ENCODE measurements at regions not wholly inside any gene's neighbourhood (a gene's known extent, or its start where the extent isn't known, plus 50 kb on each side); places are given as distances from the start of the nearest gene placed in this dataset.

DNA sequence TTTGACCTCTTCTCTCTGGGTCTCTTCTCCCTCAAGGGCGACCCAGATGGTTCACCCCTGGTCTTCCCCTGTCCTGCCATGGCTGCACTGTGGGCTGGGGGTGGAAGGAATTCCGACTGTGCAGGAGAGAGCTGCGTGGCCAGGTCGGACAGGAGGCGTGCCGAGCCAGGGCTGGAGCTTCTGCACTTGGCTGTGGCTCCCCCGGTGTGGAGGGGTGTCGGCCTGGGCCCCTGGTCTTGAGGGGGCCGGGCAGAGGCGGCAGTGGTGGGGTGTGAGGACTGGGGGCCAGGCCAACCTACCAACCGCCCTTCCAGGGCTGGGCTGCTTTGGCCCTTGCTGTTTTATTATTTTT, 74.9 kb upstream of the SHH start:
- TF ChIP-seq, protein P1, sequence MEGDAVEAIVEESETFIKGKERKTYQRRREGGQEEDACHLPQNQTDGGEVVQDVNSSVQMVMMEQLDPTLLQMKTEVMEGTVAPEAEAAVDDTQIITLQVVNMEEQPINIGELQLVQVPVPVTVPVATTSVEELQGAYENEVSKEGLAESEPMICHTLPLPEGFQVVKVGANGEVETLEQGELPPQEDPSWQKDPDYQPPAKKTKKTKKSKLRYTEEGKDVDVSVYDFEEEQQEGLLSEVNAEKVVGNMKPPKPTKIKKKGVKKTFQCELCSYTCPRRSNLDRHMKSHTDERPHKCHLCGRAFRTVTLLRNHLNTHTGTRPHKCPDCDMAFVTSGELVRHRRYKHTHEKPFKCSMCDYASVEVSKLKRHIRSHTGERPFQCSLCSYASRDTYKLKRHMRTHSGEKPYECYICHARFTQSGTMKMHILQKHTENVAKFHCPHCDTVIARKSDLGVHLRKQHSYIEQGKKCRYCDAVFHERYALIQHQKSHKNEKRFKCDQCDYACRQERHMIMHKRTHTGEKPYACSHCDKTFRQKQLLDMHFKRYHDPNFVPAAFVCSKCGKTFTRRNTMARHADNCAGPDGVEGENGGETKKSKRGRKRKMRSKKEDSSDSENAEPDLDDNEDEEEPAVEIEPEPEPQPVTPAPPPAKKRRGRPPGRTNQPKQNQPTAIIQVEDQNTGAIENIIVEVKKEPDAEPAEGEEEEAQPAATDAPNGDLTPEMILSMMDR (IDR thresholded peaks at IDR 0.05): no peak
- no peaks in the 10 kb centered on the region for H3K9me3 ChIP-seq
- no peaks in the 10 kb centered on the region for H3K36me3 ChIP-seq
- H3K27me3 ChIP-seq (ENCODE audit: low read depth): no peaks in the 10 kb centered on the region
- DNase-seq (no peak), ATAC-seq (no peak)
- H3K27ac ChIP-seq: no peak overlapping the region
- peaks cover 6% of the 10 kb centered on the region for H3K4me1 ChIP-seq
- intact Hi-C loops (cut with DNase I): no loop called here
- H3K4me3 ChIP-seq: no peak overlapping the region

DNA sequence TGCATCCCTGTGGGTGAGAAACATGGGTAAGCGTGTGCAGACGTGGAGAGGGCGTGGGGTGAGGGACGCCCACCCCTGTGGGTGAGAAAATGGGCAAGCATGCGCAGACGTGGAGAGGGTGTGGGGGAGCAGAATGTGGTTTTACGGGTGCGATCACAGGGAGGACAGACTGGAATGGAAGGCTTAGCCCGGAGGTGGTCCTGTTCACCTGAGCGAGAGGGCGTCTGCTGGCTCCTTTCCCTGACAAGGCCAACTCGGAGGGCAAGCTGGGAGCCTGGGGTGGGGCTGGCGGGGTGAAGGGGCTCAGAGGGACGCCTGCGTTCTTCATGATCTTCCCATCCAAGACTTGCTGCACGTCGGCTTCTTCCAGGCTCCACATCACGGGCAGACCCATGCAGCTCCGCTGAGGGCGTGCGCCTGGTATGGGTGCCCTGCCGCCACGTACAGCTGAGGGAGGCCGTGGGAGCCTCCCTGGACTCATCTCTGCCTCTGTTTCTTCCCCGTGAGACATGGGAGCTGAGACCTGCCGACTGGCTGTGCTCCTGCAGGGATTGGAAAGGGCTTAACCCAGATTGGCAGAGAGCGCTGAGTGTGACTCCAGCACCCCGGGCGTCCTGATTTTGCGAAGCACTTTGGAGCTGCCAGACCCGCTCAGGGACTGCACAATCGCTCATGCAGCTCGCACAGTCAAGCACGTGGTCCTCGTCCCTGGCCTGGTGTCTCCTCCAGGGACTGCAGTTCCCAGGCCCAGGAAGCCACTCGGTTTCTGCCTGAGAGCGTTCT, 74.3 kb upstream of the SHH start:
- ATAC-seq: no peak
- no peaks in the 10 kb centered on the region for H3K9me3 ChIP-seq
- peaks cover 6% of the 10 kb centered on the region for H3K4me1 ChIP-seq
- no peaks in the 10 kb centered on the region for H3K36me3 ChIP-seq
- DNase-seq: no peak
- H3K4me3 ChIP-seq: no peak overlapping the region
- intact Hi-C loops (cut with DNase I): no loop called here
- no peak overlapping the region for H3K27ac ChIP-seq
- TF ChIP-seq, protein P1 (IDR thresholded peaks at IDR 0.05): no peak
- H3K27me3 ChIP-seq (ENCODE audit: low read depth): no peaks in the 10 kb centered on the region

DNA sequence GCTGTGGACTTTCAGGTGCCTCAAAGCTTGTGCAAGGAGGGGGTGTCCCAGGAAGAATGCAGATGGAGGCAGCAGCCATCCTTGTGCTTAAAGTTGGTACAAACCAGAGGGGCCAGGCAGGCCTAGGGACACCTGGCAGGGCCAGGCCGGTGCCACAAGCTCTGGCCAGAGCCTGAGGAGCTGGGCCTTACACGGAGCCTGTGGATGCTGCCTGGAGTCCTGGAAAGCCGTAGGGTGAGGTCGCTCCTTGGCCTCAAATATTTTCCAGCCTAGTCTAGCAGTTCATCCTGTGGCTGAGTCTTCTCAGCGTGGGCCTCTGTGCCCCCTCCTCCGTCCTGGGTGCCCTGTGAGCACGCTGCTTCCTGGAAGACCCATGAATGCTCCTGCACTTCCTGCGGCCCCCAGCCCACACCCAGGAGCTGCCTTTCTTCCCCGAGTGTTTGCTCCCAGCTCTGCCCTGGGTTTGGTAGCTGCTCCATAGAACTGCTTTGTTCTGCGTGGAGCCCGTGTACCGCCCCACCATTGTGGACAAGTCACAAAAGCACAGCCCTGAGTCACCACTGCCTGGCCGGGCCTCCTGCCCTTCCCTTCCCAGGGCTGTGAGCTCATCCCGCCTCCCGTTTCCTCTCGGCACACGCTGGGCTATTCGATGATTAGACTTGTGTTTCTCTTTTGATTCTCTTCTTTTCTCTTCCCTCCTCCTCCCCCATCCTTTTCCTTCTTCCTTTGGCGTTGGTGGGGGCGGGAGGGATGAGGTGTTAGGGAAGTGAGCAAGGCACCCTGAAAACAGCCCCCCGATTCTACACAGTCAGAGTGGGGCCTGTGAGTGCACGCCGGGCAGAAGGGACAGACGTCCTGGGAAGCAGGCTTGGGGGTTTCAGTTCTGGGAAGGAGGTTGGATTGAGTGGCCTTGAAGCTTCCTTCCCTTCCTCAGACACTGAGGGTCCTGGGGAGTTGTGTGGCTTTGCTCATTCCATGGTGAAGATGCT, 73.2 kb upstream of the SHH start:
- H3K4me3 ChIP-seq: no peak overlapping the region
- H3K9me3 ChIP-seq: no peaks in the 10 kb centered on the region
- no peaks in the 10 kb centered on the region for H3K27me3 ChIP-seq (ENCODE audit: low read depth)
- no peak overlapping the region for H3K27ac ChIP-seq
- intact Hi-C loops (cut with DNase I): no loop called here
- DNase-seq: no peak
- H3K36me3 ChIP-seq: no peaks in the 10 kb centered on the region
- TF ChIP-seq, protein P1 (IDR thresholded peaks at IDR 0.05): no peak
- H3K4me1 ChIP-seq: peaks cover 6% of the 10 kb centered on the region
- no peak for ATAC-seq

DNA sequence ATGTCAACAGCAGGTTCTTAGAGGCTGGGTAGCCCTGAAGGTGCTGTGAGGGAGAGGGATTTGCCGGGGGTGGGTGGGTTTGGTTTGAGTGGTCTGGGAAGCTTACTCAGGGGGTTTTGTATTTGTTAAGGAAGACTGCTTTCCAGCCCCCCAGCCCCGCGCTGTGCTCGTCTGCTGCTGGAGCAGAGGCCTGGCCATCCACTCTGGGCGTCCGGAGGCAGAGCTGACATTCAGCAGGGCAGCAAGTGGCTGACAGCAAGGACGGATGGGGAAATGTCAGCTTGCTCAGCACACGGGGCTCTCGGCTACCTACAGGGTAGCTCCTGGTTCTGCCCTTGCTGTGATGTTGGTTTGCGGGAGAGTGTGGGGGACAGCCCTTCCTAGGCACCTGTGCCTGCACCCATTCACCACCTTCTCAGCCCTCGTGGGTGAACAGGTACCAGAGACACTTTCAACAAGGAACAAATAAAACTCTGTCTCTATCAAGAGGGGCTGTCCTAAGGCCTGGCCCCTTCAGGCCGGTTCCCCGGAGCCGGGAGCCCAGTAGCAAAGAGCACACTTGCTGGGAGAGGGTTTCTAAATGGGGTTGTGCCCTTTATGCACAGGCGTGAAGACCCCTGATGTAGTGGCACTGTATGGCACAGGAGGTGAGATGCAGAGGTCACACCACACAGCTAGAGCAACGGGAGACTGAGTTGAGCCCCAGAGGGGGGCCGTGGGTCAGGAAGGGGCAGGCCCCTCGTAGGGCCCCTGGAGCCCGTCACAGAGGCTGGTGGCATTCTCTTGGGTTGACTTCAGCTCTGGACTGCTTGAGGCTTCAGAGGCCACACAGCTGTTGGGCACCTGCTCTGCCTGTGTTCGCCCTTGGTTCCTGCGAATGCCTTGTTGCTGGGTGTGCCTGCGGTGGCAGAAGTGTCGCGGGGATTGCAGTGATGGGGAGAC, 72.2 kb upstream of the SHH start:
- TF ChIP-seq, protein P1 (IDR thresholded peaks at IDR 0.05): no peak
- peaks cover 3% of the 10 kb centered on the region for H3K4me1 ChIP-seq
- DNase-seq (no peak), ATAC-seq (no peak)
- intact Hi-C loops (cut with DNase I): no loop called here
- no peaks in the 10 kb centered on the region for H3K36me3 ChIP-seq
- H3K27ac ChIP-seq: no peak overlapping the region
- H3K9me3 ChIP-seq: no peaks in the 10 kb centered on the region
- H3K27me3 ChIP-seq (ENCODE audit: low read depth): no peaks in the 10 kb centered on the region
- H3K4me3 ChIP-seq: no peak overlapping the region

Data from lower lobe of right lung (tissue), 2 donors.